Stimulated activated CD8-positive, alpha-beta memory T cell treated with anti-CD3 and anti-CD28 coated beads, Interleukin-12 subunit alpha, Interleukin-12 subunit beta, amount 100 ng/mL, for 24 hours (primary cell): ENCODE measurements at regions not wholly inside any gene's neighbourhood (a gene's known extent, or its start where the extent isn't known, plus 50 kb on each side); places are given as distances from the start of the nearest gene placed in this dataset.
"Not testable (repeated sequence)": the region's sequence is repeated elsewhere in the genome, so short reads cannot be mapped to it uniquely, and the experiment has no call there.

Experiments
- DNase-seq: peaks from one replicate; pipeline ENCODE4 v3.0.0-alpha.2; 2020; ENCODE audit errors: extremely low read depth

DNA sequence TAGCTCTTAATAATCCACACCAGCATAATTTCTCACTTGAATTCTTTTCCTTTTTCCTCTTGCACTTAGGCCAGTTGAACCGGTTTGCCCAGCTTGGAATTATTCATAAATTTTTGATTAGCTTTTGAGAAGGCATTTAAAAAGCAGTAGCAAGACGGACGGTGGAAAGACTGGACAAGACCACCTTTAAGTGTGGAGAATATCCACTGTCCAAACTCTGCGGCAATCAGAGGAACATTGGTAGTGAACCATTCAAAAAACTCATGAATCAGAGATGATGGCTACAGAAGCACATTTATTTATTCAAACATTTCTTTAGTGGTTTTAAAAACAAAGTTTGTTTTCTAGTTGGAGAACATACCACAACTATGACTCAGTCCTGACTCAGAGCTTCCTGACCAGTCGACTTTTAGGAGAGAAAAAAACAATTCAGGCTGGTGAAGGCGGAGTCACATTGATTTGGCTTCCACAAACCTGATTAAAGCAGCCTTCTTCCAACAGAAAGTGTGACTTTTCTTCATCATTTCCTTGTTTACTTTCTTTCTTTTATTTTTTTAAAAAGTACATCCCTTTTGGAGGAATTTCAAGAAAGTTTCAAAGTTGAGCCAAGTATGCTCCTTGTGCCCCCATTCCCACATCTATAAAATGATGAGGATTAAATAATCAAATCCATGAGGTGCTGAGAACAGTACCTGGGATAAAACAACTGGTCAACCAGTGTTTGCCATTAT lies 128.8 kb downstream of the ADSS2 start:
- no peak for DNase-seq

DNA sequence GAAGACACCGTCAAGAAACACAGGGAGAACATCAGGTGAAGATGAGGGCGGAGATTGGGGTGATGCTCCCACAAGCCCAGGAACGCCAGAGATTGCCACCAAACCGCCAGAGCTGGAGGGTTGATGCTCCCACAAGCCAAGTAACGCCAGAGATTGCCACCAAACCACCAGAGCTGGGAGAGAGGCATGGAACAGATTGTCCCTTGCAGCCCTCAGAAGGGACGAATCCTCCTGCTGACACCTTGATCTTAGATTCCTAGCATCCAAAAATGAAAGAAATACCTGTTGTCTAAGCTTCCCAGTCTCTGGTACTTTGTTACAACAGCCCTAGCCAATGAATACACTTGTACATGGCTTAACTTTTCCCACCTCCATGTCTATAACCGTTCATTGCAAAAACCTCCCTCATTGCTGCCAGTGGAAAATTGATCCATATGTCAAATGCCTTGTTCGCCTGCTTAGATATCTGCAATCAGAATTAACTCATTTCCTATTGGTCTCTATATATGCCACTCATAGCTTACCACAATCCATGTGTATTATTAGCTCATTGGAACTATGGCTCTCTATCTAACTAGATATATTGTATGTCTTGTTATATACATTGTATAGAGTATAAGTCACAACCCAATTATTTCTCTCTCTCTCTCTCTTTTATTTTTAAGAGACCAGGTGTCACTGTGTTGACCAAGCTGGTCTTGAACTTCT lies 127.4 kb downstream of the ADSS2 start:
- DNase-seq, result no peak

DNA sequence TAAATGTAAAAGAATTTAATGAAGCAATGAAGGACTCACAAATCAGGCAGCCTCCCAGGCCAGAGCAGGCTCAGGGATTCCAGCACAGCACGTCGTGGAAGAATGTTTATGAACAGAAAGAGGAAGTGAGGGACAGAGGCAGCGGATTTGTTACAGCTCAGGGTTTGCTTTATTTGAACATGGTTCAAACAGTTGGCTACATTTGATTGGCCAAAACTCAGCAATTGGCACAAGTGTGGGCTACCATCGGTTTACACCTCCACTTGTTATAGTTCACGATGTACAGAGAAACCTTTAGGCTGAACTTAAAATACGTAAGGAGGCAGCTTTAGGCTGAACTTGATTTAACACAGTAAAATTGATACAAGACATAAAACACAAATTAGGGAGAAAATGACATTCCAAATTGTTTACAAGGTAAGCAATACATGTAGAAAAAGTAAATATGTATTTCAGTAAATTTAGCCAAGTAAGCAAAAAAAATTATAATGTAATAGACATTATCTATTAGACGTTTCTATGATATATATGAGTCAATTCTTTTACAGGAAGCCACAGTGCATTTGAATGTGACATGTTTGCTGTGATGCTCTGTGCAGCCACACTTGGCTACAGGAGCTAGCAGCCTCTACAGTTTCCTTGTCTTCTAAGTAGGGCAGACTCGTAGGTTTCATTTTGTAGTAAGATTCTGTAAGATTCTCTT lies 126.5 kb downstream of the ADSS2 start:
- DNase-seq, result no peak

DNA sequence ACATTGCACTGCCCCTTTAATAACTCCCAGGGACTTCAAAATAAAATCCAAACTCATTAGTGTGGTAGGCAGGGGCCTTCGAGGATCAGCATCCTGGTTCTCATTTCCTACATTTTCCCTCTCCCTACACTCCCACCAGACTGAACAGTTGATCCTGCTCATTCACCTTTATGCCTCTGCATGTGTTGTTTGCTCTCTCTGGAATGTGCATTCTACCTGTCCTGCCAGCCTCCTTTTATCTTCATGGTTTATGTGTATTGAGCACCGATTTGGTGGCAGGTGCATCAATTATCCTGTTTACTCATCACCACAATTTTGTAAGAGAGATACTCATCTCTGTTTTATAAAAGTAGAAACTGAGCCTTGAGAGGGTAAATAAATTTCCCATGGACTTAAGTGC lies 125.0 kb downstream of the ADSS2 start:
- no peak for DNase-seq

DNA sequence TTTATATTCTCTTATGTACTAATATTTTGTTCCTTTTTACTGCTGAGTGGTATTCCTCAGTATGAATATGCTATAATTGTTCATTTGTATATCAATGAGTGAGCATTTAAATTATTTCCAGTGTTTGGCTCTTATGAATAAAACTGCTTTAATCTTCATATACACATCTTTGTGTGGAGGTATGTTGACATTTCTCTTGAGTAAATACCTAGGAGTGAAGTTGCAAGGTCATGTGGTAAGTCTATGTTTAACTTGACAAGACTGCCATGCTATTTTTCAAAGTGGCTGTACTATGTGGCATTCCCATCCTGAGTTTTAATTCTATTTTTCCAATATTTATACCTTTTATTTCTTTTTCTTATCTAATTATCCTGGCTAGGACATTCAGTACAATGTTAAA lies 124.2 kb downstream of the ADSS2 start:
- DNase-seq, result no peak

DNA sequence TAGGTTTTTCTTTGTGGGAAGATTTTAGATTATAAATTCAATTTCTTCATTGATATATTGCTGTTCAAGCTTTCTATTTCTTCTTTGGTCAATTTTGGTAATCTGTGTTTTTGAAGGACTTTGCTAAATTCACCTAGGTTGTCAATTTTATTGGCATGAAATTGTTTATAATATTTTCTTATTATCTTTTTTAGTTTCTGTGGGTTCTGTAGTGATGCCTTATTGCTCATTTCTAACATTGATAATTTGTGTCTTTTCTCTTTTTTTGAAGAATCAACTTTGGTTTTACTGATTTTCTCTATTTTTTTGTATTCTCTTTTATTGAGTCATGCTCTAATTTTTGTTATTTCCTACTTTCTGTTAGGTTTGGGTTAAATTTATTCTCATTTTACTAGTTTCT lies 123.2 kb downstream of the ADSS2 start:
- DNase-seq, result no peak

DNA sequence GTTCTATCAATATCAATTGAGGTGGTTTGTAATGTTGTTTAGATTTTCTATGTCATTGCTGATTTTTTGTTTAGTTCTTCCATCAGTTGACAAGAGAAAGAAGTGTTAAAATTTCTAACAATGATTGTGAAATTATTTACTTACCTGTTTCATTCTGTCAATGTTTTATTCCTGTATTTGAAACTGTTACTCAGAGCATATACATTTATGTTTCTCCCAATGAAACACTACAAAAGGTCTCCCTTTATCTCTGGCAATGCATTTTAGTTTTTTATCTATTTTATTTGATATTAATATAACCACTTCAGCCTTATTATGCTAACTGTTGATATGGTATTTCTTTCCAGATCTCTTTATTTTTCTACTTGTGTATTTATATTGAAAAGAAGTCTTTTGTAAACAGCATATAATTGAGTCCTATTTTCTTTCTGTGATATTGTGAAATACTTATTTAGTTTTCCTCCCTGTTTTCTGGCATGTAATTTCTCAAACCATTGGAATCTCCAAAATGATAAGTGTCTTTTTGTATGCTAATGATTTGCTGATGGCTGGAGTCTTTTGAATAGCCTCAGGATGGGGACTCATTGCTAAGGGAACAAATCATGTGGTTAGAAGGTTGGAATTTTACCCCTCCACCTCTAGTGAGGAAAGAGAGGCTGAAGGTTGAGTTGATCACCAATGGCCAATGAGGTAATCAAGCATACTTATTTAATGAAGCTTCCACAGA lies 122.0 kb downstream of the ADSS2 start:
- no peak for DNase-seq

DNA sequence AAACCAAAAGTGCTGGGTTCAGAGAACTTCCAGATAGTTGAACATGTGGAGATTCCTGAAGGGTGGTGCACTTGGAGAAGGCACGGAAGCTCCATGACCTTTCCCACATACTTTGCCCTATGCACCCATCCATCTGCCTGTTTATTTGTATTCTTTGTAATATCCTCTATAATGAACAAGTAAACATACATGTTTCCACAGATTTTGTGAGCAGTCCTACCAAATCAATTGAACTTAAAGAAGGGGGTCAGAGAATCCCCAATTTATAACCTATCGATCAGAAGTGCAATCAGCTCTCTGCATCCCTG lies 121.4 kb downstream of the ADSS2 start:
- no peak for DNase-seq

DNA sequence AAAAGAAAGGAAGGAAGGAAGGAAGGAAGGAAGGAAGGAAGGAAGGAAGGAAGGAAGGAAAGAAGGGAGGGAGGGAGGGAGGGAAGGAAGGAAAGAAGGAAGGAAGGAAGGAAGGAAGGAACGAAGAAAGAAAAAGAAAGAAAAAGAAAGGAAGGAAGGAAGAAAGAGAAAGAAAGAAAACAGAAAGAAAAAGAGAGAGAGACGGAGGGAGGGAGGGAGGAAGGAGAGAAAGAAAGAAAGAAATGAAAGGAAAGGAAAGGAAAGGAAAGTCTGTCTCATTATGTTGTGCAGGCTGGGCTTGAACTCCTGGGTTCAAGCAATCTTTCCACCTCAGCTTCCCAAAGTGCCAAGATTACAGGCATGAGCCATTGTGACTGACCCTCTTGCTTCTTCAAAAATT lies 118.9 kb downstream of the ADSS2 start:
- DNase-seq, result not testable (repeated sequence)

DNA sequence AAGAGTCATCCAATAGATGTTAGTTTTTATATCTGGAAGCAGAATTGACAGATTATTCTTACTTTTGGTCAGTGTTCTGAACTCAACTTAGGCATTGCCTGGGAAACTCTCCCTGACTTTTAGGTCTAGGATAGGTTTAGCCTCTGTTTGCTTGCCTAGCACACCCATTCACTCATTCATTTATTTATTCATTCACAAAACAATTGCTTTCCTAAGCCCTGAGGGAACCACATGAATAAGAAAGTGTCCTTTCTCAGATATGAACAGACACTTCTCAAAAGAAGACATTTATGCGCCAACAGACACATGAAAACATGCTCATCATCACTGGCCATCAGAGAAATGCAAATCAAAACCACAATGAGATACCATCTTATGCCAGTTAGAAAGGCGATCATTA lies 117.4 kb downstream of the ADSS2 start:
- DNase-seq, result not testable (repeated sequence)

DNA sequence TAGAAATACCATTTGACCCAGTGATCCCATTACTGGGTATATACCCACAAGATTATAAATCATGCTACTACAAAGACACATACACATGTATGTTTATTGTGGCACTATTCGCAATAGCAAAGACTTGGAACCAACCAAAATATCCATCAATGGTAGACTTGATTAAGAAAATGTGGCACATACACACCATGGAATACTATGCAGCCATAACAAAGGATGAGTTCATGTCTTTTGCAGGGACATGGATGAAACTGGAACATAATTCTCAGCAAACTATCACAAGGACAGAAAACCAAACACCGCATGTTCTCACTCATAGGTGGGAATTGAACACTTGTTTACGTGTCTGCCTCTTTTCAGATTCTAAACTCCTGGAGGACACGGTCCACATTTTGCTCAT lies 116.9 kb downstream of the ADSS2 start:
- DNase-seq, result not testable (repeated sequence)

DNA sequence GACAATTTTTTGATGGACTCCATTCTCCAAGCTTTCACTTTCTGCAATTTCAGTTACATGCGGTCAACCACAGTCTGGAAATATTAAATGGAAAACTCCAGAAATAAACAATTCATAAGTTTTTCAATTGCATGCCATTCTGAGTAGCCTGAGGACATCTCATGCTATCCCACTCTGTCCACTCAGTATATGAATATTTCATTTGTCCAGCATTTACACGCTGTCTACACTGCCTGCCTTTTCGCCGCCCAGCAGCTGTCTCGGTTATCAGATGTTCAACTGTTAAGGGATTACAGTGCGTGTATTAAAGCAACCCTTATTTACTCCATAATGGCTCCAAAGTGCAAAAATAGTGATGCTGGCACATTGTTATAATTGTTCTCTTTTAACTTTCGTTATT lies 116.3 kb downstream of the ADSS2 start:
- DNase-seq, result no peak

DNA sequence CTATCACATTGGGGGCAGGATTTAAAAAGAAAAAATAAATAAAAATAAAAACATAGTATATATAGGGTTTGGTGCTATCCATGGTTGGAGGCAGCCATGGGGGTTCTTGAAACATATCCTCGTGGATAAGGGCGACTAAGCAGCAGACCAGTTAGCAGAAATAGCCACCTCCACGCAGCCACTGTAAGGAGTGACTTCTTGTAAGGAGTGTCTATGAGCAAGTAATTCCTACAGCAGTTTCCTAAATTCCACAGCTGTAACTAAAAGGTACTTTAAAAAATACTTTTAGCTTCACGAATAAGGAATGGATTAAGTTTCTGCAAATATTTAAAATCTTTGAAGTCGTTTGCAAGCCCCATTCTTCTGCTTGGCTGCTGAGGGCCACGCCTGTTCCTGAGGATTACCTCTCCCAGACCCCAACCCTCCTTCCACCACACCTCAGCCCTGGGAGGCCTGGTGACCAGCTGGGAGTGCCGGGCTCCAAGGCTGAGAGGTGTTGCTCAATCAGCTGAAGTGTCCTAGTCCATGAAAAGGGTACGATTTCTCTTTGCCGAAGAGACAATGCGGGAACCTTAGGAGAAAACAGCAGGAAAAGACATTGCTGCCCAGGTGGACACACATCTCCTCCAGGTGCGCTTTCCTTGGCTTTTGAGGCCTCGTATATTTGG lies 115.3 kb downstream of the ADSS2 start:
- no peak for DNase-seq

DNA sequence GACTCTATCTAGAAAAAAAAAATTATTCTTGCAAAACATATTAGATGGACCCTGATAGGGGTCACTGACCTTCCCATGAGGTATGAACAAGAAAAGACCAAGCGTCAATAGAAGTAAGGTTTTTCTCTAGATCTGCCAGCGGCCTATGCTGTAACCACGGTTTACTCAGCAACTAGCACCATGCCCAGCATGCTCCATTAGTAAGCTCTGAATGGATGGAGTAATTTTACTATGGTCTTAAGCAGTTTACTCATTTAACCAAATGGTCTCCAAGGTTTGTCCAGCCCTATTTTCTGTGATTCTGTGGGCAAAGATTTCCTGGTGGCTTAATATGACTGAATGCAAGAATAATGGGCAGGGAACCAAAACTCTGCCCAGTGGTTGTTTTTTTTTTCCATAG lies 113.9 kb downstream of the ADSS2 start:
- no peak for DNase-seq

DNA sequence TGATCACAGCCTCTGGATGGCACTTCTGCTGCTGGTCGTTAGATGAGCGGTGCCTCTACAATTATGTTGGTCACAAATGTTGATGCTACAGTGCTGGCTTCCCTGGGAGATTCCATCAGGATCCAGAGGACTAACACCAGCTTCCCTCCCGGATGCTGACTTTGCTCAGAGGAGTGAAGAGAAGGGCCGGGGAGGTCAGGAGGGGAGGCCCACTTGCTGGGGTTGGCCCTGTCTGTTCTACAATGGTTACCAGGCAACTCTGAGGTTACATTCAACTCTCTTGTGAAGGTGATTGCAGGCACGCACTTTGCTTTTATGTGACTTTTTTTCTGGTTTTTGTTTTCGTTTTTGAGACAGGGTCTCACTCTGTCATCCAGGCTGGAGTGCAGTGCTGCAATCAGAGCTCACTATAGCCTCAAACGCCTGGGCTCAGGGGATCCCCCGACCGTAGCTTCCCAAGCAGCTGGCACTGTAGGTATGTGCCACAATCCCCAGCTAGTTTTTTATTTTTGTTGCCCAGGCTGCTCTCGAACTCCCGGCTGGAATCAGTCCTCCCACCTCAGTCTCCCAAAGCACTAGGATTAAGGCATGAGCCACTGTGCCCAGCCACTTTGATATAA lies 112.5 kb downstream of the ADSS2 start:
- DNase-seq, result no peak

DNA sequence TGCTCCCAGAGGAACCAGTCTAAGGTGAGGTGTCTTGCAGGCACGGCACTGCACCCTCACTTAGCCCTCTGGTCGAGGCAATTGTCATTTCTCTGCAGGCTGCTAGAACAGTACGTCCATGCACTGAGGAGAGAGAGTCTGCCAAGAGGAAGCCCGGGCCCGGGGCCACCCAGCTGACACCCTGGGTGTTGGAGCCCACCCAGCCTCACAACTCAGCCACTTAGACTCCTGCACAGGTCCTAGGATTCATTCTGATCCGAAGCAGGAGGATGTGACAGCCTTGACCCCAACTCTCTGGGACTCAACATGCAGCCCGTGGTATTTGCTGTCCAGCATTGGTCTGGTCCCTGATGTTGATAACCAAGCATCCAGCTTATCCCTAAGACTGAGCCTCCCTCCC lies 111.9 kb downstream of the ADSS2 start:
- no peak for DNase-seq

DNA sequence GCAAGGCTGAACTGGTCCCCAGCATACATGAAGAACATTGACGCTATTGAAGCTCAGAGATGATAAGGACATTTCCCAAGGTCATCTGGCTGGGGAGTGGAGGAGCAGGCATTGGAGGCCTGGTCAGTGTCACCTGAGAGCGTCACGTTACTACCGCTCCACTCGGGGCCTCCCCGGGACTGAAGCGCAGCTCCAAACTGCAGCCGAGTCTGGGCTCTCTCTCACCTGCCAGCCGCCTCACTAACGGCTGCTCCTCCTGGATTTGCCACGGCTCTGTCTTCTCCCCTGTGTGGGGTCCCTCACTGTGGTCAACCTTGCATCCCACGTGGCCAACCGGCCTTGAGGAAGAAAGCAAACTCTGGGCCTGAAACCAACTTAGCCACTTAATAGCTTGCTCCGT lies 111.3 kb downstream of the ADSS2 start:
- no peak for DNase-seq

DNA sequence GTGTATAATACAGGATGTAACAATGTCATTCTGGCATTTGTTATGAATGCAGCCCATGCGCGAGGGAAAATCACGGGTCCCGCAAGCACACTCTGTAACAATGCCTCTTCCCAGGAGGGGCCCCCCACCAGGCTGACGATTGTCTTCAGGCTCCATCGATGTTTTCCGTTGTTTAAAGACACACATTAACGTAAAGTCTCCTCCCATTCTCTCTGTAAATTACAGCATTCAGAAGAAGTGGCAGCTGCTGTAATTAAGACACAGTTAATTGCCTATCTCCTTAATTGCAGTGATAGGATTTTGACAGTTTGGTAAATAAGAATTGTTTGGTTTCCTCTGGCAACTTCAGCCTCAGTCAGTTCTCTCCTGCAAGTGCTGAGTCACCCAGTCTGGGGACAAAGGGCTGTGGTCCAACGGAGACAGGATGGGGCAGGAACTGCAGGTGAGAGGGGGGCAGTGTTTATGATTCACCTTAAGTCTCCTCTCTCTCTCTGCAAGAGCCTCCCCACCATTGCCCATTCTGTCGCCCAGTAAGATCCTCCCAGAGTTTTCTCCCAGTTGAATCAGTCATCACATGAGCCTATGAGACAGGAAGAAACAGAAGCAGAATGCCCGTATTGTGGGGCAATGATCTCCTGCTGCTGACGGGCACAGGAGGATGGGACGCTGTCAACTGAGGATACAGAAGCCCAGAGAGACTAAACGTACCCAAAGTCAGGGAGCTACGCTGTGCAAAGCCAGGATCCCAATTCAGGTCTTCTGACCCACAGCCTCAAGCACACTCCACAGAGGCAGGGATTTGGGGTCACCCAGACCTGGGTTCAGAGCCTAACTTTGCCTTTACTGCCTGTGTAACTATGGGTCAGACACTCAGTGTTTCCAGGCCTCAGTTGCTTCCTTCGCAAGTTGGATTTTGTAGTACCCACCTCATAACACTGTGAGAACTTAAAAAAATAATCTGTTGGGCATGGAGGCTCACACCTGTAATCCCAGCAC lies 110.0 kb downstream of the ADSS2 start:
- DNase-seq, result no peak

DNA sequence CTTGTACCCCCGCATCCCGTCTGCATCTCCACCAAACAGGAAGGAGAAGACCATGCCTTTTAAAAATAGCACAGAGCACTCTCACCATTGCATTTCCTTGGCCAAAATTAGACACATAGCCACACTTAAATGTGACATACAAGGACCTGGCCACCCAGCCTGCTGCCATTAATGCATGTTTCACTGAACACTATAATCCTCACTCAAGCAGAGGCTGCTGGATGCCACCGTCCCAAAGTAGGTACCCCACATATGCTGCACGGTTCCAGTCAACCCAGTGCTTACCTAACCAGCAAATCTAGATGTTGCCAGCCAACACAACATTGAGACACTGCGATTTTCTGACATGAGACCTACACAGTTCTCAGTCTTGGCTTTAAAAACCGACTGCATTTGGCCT lies 107.7 kb downstream of the ADSS2 start:
- DNase-seq, result no peak

DNA sequence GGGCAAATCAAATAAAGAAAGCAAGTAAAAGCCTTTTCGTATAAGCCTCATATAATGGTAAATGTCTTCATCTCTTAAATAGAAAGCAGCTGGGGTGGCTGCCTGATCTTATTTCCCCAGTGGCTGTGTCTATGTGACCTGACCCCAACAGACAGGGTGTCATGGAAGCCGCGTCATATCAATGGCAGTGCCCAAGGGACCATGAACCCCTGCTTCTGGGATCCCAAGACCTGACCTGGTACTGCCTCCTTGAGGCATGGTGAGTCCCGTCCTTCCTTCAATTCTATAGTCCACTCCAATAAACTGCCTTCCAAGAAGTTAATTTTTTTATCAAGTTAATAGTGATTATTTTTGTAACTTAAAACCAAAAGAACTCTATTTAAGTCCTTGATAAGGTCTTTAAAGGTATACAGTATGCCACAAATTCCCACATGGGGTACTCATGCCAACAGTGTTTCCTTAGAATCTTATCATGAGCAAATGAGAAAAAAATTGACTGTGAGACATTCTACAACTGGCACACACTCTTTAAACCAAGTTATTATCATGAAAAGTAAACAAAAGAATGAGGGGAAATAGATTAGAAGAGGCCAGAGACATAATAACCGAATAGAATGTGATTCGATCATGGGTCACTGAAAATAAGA lies 104.6 kb downstream of the ADSS2 start:
- DNase-seq, result no peak
